M059J (cell line): ENCODE measurements at regions not wholly inside any gene's neighbourhood (a gene's known extent, or its start where the extent isn't known, plus 50 kb on each side); places are given as distances from the start of the nearest gene placed in this dataset.

Experiments used
- DNase-seq: peaks from one replicate; pipeline ENCODE4 v3.0.0-alpha.2; 2012; ENCODE audit warnings: low read depth

- DNase-seq, result peak; percentile 81
Observed at GRCh38 chr6:113634352-113635163, 222.6 kb upstream of the MARCKS start.

GRCh38 chr6:113635222-113635986, 221.7 kb upstream of the MARCKS start:
- peak; percentile 40 for DNase-seq

- DNase-seq, result peak; percentile 72
Observed at GRCh38 chr6:113636357-113636824, 220.8 kb upstream of the MARCKS start.

GRCh38 chr6:113640051-113640450, 217.1 kb upstream of the MARCKS start:
- DNase-seq, result peak; percentile 34

GRCh38 chr6:113642001-113642713, 215.0 kb upstream of the MARCKS start:
- no peak for DNase-seq

GRCh38 chr6:113642714-113643406, 214.3 kb upstream of the MARCKS start:
- DNase-seq, result peak; percentile 50

GRCh38 chr6:113643407-113643770, 213.8 kb upstream of the MARCKS start:
- DNase-seq, result no peak

- peak; percentile 99 for DNase-seq
Observed at GRCh38 chr6:113644861-113645575, 212.1 kb upstream of the MARCKS start.

GRCh38 chr6:113645576-113645970, 211.6 kb upstream of the MARCKS start:
- DNase-seq, result peak; percentile 100

GRCh38 chr6:113645986-113646385, 211.2 kb upstream of the MARCKS start:
- DNase-seq, result no peak

- no peak for DNase-seq
Observed at GRCh38 chr6:113646701-113647100, 210.4 kb upstream of the MARCKS start.

GRCh38 chr6:113647143-113647889, 209.8 kb upstream of the MARCKS start:
- DNase-seq, result no peak

GRCh38 chr6:113648698-113649097, 208.4 kb upstream of the MARCKS start:
- no peak for DNase-seq

GRCh38 chr6:113649276-113649675, 207.9 kb upstream of the MARCKS start:
- DNase-seq, result peak; percentile 62

- no peak for DNase-seq
Observed at GRCh38 chr6:113649880-113650609, 207.1 kb upstream of the MARCKS start.

- DNase-seq, result no peak
Observed at GRCh38 chr6:113650610-113650979, 206.6 kb upstream of the MARCKS start.

- no peak for DNase-seq
Observed at GRCh38 chr6:113651120-113651519, 206.0 kb upstream of the MARCKS start.

GRCh38 chr6:113651920-113652319, 205.2 kb upstream of the MARCKS start:
- no peak for DNase-seq

- DNase-seq, result no peak
Observed at GRCh38 chr6:113653275-113653674, 203.9 kb upstream of the MARCKS start.

GRCh38 chr6:113654396-113654795, 202.7 kb upstream of the MARCKS start:
- peak; percentile 99 for DNase-seq
